HCEC 1CT (cell line): ENCODE measurements at regions not wholly inside any gene's neighbourhood (a gene's known extent, or its start where the extent isn't known, plus 50 kb on each side); places are given as distances from the start of the nearest gene placed in this dataset.

ENCODE experiments used
- DNase-seq: peaks from one replicate; pipeline ENCODE4 v3.0.0-alpha.2; 2017

DNA sequence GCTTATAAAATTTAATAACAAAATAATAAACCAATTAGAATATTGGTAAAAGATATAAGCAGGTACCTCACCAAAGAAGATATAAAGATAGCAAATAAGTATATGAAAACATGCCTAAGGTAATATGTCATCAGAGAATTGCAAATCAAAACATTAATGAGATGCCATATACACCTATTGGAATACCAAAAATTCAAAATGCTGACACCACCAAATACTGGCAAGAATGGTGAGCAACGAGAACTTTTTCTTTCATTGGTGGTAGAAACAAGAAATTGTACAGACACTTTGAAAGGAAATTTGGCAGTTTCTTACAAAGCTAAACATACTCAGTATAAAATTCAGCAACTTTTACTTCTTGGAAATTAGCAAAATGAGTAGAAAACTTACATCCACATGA, 346.9 kb upstream of the ROBO1 start:
- no peak for DNase-seq

DNA sequence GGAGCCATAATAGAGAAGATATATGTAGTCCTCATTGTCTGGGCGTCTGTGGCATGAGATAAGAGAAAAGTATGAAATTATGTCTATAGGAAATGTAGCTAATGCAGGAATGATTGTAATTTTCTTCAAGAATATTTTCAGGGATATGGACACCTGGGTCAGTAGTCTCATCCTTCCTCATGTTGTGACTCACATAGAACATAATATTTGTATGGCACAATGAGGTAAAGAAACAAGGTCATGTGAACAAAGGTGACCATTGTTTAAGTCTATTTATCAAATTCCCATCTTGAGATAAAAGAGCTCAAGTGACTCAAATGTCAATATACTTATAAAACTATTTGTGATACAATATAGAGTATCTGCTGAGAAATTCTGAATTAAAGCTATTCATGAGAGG, 345.5 kb upstream of the ROBO1 start:
- no peak for DNase-seq

DNA sequence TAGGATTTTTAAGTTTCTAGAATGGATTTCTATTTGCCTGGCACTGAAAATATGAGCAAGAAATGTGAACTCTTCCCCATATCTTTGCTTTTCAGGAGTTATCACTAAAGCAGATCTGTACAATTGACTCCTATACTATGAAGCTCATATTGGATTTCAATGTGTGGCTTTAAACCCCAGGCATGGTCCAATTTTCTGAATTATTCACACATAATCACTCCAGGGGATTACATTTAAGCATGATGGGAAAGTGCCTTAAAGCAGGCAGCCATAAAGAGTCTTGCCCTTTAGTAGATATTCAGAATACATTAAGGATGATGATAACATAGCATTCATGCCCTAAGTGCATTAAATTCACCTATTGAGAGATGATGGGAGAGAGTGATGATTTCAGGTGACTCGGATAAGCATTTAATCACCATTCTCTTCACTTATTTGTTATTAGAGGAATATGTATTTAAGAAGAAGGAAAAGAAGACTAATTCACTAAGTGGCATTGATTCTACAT, 331.8 kb upstream of the ROBO1 start:
- DNase-seq = no peak

DNA sequence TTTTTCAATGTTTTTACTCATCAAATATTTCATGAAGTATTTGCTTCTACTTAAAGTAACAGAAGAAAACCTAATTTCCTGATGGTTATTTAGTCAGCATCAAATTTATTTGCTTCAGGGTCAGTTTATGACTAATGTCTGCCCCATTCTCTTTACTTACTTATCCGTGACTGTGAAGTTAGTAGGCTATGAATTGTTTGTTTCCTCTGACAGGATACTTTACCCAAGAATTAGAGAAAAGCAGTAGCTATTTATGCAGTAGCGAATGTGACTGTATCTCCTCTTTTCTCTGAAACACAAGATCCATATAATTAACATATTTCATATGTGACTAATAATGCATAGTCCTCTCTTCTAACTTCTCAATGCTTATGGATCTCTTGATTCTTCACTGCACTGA, 329.9 kb upstream of the ROBO1 start:
- no peak for DNase-seq

DNA sequence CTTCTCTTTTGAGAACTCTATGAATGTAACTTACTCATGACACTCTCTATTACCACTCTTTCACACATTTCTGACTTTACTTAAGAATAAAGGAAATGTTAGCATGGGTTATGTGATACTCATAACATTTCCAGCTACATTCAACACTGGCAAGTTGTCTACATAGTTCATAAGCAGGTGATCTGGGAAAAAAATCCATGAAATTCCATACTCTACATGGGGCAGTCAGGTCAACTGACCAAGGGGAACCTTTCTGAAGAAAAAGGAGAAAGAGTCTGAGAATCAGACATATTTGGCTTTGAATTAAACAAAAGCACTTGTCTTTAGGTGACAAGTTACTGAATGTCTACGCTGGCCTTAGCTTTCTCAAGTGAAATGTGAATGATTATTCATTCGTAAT, 329.1 kb upstream of the ROBO1 start:
- DNase-seq = no peak

DNA sequence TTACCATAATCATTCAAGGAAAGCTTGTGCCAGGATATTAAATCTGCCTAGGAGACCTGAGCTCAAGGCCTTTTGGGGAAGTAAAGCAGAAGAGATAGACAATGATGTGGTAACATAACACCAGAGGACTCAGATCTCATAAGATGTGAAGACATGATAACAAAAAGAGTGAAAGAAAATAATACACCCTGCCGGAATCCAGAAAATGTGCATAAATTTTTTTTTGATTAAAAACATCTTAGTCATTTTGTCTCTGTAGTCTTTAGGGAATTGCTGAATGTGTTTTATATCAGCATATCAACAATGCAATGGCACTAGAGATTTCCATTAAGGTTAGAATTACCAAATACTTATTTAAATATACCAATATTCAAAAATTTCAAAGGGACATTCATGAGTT, 326.8 kb upstream of the ROBO1 start:
- DNase-seq = no peak

DNA sequence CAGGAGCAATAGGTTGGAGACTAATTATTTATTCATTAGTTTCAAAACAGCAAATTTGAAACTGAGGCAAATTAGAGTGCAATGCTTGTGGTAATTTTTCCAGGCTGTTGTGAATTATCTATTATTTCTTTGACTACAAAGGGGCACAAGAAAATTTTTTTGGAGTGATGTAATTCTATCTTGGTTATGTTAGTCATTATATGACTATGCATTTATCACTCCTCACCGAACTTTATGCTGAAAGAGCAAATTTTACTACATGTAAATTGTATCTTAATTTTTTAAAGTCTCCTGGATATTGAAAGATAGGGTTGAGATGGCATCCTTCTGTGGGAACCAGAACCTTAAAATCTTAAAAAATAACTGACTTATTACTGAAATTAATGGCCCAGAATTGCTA, 320.0 kb upstream of the ROBO1 start:
- DNase-seq = peak; percentile 1

DNA sequence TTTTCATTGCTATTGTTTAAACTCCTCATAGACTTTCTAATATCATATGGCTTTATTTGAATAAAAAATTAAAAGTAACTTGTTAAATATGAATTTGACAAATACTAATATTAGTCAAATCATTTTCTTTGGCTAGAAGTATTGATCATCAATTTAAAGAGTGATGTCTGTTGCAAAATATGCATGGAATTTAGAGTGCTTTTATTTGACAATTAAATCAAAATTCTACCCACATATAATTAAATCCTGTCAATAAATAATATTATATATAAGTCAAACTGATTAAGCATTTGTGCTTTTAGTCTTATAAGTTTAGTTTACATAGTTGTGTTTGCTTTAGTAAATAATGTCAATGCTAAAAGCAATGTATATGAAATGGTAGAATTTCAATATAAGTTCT, 318.6 kb upstream of the ROBO1 start:
- DNase-seq = no peak

DNA sequence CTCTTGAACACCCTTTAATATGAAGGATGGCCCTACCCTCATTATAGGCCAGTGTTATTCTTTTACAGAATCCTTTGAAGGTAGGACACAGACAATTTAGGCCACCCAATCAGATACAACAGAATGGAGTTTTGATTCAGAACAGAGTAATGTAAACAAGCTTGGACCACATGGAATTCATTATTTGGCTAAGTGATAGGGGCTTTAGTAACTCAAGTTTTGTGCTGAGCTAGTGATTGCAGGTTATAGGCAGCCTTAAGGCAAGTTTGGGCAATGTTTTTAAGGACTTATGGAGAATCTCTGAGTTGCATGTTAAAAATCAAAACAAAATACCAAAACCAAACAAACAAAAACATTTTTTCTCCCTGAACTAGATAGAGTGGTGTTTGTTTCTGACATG, 312.1 kb upstream of the ROBO1 start:
- no peak for DNase-seq

DNA sequence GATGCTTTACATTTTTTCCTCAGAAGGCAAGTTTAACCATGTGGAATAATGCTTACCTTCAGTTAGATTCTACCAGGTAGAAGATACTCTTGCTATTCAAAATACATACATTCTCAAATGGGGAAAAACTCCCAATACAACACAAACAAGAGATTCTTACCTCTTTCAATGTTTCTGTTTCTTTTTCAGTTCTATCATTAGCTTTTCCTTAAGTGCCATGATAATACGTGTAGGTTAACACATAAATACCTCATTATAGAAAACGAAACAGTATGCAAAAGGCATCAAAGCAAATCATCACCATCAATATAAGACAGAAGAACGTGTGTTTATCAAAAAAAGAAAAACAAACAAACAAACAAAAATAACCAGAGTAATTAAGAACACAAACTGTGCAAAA, 300.7 kb upstream of the ROBO1 start:
- DNase-seq = no peak

DNA sequence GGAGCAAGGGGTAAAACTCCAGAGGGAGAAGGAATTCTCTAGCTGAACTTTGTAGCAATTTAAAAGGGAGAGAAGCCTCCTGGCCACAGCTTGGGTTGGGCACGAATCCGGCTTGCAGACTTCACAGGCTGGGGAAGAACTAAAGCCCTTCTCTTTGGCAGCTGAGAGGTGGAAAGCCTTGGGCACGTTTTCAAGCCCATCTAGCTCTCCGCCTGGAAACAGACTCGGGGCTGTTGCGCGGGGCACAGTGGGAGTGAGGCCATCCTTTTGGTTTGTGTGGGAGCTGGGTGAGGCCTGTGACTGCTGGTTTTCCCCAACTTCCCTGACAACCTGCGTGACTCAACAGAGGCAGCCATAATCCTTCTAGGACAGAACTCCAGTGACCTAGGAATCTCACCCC, 295.7 kb upstream of the ROBO1 start:
- no peak for DNase-seq

DNA sequence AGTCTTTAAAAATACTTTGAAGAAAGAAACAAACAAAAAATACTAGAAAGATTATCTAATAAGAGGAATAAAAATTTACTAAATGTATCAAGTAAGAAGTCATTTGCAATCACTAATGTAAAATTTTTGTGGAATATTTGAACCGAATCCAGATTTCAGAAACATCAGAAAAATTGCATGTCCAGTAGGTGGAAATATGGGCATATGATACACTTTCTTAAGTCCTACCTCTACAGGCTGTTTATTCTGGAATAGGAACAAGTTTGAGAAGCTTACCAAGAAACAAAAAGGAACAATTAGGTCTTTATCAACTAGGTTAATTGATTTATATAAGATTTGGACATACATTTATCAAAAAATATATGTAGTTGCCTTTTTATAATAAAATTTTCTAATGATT, 292.9 kb upstream of the ROBO1 start:
- no peak for DNase-seq

DNA sequence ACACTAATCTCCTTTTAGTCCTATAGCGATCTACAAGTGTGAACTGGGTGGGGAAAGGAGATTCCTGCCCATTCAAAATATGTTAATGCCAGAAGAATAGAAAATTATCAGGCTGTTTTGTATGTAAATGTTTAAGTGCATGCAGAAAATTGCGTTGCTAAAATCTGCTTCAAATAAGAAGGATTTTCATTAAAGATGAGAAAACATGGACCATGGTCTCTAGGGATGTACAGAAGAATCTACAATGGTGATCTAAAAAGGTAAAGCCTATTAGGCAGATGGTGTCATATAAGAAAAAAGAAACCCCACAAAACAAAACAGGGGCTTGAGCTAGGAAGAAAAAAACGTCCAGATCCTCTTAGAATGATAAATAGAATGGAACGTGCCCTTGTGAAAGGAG, 287.5 kb upstream of the ROBO1 start:
- no peak for DNase-seq

DNA sequence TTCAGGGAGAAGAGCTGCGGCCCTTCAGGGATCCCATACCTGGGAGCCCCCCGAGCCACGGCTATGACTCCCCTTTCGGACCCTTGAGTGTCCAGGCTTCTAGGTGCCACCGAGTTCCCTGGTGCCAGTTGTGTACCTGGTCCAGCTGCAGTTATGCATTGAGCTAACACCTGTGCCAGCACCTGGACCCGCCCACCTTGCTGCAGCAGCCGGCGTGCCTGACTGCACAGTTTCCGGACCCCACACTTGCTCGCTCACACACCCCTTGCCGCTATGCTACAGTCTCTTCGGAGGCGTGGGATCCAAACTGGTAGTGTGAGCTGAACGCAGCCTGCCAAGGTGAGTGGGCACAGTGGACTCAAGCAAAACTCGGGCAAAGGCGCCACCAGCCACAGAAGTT, 284.5 kb upstream of the ROBO1 start:
- no peak for DNase-seq

DNA sequence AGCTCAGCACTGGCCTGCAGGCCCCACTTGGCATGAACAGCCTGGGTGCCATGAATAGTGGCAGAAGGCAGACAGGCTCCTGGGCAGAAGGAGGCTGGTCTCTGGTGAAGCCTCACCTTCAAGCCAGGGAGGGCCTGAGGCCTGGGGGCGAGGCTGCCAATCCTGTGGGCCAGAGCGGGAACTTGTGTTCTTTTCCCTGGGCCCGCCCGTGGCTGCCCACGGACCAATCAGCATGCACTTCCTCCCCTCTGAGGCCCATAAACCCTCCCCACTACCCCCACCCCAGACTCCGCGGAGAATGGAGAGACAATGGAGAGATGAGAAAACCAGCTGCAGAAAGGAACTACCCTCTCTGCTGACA, 283.8 kb upstream of the ROBO1 start:
- no peak for DNase-seq

DNA sequence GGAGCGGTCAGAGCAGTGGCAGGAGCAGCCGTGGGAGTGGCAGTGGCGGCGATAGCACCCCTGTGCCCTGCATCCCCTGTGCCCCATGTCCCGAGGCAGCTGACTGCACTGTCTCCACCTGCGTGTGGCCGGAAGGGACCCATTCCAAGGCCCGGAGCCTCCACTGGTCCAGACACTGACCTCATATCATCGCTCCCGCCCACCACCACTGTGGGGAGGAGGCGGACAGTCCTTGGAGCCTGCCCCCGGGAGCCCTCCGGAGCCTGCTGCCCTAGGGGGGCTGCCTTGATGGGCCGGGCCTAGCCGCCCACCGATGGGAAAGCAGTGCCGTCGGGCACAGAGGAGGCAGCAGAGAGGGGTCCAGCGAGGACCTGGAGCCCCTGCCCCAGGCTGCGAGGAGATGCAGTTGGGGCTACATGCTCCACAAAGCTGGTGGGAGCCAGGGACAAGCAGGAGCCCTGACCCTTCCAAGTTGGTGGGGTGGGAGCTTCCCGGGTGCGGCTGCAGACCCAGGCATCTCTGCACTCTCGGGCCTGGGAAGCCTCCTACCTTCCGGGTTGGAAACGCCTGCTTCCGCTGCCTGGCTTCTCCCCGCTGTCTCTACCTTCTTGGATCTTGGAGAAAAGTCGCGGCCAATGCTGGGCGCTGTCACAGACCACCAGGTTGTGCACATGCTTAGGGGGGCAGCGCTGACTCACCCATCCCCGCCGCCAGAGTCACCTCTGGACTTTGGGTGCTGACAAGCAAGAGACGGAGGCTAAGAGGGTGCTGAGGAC, 283.2 kb upstream of the ROBO1 start:
- no peak for DNase-seq

DNA sequence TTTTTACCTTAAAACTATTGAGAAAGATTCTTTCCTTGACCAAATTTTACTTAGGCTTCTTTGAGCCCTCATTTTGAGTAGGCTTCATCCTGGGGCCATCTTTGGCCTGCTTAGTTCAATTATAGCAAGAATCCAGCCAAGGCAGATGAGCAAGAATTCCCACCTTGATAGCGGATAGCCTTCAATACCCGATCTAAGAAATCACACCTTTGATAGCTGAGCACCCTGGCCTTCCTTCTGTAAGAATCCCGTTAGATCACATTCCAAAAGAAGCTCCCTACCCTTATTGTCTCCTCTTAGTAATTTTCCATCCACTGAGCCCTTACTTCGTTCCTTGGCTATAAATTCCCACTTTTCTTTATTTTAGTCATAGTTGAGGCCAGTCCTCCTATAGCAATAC, 275.4 kb upstream of the ROBO1 start:
- no peak for DNase-seq

DNA sequence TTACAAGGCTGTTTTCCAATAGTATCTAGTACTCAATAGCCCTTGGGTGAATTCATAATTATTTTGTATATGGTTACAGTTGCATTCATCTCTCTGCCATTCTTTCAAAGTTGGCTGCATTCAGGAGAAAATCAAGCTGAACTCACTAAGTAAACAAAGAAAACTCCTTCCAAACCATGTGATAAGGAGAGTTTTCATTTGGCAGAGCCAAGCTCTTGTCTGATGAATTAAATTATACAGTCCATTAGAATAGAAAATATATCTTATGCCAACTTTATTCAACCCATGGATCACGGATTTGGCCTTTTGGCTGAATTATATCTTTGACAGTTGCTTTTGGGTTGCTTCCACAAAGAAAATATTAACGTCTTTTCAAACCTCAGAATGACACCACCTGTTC, 272.3 kb upstream of the ROBO1 start:
- DNase-seq = no peak

DNA sequence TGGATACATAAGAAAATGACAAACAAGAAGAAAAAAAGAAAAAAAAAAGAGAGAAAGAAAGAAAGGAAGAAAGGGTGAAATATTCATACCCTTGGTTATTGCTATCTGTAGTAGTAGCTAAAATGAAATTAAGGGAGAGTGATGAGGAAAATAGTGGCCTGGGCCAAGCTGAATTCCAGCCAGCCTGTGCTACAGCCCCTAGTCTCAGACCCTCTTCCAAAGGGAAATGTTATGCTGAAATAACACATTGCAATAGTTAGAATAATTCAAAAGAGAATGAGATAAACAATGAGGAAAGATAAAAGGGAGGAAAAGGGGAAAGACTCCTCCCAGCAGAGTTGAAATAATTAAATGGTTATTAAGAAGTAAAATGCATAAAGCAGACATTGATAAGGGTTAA, 268.4 kb upstream of the ROBO1 start:
- no peak for DNase-seq

DNA sequence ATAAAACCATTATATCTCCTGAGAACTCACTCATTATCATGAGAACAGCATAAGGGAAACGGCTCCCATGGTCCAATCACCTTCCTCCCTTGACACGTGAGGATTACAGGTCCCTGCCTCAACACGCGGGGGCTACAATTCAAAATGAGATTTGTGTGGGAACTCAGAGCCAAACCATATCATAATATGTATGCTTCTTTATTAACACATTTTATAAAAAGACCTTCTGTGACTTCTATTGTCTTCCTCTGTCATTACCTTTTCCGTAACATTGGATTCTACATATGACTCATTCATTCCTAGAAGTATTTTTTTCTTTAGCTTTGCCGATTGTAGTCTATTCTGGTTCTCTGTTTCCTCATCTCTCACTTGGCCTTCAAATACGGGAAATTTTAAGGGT, 267.2 kb upstream of the ROBO1 start:
- DNase-seq = no peak

DNA sequence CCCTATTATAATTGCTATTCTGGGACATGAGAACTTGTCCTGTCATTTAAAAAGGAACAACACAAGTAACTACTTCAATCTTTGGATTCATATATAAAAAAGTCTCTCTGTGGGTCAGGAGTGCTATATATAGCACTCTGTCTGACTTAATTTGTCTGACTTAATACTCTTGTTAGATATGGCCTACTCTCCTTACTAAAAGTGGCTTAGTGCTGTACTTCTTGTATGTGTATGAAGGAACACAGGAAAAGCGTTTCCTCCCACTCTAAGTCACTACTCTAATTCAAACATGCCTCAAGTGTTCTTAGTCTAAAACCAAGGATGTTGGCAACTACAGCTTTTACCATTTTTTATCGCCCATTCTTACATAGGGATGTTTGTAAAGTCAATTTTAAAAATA, 255.2 kb upstream of the ROBO1 start:
- no peak for DNase-seq

DNA sequence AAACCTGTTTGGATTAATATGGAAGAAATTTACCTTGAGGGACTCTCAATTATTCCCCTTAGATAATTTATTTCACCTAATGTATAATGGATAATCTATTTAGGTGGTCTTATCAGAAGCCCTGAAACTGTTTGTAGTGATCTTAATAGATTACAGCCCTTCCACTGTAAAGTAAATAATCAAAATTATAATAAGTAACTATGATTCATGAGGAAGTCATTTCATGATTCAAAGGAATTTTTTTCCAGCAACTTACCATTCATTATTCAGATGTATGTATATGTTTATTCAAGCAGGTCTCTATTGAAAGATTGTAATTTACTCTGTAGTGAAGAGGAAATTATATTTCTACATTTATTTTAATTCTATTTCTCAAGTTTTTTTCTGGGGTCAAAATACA, 250.6 kb upstream of the ROBO1 start:
- DNase-seq = no peak

DNA sequence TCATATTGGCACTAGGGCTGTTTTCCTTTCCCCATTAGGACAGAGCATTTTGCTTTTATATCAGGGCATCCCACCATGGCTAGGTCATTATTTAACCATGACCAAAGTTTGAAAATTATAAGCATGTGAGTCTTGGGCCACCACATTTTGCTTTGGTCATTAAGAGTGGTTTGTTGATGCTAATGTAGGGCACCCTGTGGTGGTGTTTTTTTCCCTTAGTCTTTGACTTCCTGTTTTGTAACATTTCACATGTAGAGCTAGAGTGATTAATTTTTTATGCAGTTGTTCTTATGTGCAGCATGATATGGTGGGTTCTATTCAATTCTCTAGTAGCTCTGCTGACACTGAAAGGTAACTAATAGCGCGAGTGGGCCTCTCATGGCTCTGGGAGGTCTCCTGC, 249.6 kb upstream of the ROBO1 start:
- DNase-seq = no peak

DNA sequence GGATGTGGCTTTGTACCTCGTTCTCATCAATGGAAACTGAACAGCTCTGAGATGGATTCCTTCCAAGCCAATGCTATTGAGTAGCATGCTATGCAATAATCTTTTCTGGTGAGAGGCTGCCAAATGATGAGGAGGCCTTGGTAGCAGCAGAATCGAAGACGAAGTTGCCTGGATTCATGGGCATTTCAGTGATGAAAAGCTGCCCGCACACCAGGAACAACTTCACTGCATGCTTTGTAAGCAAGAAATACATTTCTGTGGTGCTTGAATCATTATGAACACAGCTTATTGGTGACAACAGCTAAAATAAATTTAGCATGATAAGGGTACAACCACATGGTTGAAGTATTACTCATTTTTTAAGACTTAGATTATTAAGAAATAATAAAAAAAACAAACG, 246.8 kb upstream of the ROBO1 start:
- no peak for DNase-seq

DNA sequence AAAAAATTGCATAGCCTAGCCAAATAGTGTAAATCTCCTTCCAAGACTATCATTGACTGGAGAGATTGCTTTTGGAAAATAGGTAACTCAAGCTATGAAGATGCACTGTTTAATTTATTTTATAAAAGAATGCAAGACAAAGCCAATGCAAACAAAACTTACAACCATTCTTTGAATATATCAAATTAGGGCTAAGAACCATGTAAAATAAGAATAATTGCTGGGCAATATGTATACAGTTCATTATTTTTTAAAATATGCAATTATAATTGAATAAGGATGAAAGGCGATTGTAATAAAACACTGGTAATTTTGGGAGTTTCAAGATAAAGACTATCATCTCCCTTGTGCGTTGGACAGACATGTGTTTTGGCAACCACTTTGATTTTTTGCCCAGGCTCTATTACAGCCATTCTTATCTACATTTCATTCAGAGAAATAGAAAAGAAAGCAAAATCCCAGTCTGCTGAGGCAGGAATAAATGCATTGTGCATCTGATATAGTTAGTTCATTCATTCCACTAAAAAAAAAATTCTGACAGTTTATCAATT, 242.3 kb upstream of the ROBO1 start:
- DNase-seq = no peak
